WI38 (cell line): ENCODE measurements at regions not wholly inside any gene's neighbourhood (a gene's known extent, or its start where the extent isn't known, plus 50 kb on each side); places are given as distances from the start of the nearest gene placed in this dataset.

Source experiments
- H3K4me3 ChIP-seq: 2 replicates; pipeline ENCODE4 v1.5.1; 2011; ENCODE audit warnings: low read depth, mild to moderate bottlenecking, control low read depth, low read length
- TF ChIP-seq, protein P1 (sequence below): IDR thresholded peaks from 2 replicates; pipeline ENCODE4 v1.5.1; 2012; ENCODE audit warnings: low read depth, mild to moderate bottlenecking, control low read depth, low read length

DNA sequence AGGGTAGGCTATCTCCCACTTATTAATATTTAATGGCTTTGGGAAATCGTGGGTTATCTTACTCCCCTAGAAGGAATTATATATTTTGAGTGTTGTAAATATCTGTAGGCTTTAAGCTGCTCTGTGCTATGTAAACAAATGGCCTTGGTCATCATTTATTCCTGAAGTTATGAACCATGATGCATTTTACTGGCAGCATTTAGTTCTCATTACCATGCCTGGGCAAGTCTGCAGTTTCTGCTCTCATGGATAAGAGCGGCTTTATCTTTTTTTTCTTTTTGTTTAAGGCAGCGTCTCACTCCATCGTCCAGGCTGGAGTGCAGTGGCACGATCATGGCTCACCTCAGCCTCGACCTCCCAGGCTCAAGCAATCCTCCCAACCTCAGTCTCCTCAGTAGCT is 156.1 kb downstream of the IRS2 start:
- no peak overlapping the region for H3K4me3 ChIP-seq
- TF ChIP-seq, protein P1, sequence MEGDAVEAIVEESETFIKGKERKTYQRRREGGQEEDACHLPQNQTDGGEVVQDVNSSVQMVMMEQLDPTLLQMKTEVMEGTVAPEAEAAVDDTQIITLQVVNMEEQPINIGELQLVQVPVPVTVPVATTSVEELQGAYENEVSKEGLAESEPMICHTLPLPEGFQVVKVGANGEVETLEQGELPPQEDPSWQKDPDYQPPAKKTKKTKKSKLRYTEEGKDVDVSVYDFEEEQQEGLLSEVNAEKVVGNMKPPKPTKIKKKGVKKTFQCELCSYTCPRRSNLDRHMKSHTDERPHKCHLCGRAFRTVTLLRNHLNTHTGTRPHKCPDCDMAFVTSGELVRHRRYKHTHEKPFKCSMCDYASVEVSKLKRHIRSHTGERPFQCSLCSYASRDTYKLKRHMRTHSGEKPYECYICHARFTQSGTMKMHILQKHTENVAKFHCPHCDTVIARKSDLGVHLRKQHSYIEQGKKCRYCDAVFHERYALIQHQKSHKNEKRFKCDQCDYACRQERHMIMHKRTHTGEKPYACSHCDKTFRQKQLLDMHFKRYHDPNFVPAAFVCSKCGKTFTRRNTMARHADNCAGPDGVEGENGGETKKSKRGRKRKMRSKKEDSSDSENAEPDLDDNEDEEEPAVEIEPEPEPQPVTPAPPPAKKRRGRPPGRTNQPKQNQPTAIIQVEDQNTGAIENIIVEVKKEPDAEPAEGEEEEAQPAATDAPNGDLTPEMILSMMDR: no peak

DNA sequence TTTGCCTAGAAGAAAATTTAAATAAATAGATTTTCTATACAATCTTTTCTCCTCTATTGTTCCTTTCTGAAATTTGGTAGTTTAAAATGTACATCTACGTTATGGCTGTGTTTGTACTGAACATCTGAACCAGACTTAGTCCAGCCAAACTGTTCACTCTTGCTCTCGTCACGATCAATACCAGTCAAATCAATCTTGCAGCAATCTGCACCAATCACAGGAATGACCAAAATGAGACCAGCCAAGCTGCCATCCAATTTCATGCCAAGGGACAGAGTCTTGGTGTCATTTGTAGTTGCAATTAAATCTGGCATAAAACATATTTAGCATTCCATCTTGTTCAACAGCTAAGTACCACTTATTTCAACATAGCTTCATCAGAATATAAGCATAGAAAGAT is 156.6 kb downstream of the IRS2 start:
- no peak overlapping the region for H3K4me3 ChIP-seq
- TF ChIP-seq, protein P1: no peak

DNA sequence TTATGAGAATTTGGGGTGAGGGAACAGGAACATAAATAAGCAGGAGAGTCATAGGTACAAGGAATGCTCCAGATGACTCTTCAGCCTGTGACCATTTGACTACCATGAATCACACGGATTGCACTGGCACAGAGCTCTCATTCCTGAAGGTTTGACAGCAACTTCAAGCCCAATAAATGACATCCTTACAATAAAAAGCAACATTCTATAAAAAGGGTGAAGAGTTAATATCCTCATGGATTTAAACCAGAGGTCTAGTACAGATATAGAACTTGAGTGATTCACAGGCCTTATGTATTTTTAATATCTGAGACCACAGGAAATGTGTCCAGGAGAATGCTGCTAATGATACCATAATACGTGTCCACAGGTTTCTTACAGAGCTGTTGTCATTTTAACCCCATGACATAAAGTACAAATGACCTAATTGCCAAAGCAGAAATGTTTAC is 158.1 kb downstream of the IRS2 start:
- TF ChIP-seq, protein P1: no peak

DNA sequence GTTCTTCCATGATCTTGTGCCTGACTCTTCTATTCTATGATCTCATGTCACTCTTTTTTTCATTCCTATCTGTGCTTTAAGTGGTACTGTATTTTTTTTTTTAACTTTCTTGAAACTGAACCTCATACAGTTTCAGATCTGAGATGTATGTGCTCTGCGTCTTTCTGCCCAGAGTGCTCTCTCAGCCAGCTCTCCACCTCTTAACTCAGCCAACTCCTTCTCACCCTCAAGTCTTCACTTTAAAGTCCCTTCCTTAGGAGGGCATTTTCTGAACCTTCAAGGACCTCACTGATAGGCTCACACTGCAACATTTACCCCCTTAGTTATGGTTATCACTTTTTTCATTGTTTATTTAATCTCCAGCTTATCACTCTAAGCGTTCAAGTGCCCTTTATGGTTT is 158.7 kb downstream of the IRS2 start:
- TF ChIP-seq, protein P1: no peak
- H3K4me3 ChIP-seq: no peak overlapping the region

More for the DNA sequence above, 158.1 kb downstream of the IRS2 start:
- no peak overlapping the region for H3K4me3 ChIP-seq

DNA sequence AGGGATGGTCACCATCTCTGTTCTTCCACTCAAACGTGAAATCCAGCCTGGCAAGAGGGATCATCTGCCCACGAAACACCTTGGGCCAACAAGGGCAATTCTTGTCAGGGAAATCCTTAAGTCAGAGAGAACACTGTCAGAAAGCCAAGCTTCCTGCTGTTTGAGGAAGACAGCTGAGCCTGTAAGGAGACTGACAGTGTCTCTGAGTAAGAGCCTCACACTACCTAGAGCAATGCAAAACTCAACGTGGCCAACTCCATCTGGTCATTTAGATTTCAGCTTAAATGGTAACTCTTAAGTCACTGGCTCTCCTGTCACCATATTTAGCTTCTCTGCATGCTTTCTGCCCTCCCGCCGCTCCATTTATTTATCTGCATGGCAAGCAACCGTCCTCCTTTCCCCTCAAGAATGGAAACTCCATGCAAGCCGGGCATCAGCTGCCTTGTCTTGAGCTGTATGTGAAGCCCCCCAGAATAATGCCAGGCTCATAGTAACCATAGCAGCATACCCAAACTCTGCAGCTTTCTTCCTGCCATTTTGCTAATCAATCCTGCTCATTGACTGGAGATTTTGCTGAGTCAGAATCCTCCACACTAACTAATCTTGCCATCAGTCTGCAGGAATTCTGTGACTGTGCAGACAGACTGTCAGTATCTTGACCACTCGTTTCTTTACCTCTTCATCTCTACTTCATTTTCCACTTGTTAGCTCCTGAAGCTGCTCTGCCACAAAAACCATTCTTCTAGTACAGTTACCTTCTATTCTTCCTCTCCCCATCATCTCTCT is 159.8 kb downstream of the IRS2 start:
- no peak overlapping the region for H3K4me3 ChIP-seq
- TF ChIP-seq, protein P1: no peak

DNA sequence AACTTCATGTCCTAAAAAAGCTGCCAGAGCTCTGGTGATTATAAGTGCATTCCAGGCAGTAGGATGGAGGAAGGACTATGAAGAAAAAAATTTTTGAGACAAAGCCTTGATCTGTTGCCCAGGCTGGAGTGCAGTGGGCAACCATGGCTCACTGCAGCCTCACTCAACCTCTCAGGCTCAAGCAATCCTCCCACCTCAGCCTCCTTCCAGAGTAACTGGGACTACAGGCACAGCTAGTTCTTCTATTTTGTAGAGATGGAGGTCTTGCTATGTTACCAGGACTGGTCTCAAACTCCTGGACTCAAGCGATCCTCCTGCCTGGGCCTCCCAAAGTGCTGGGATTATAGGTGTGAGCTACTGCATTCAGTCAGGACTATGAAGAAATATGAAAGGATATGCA is 161.2 kb downstream of the IRS2 start:
- no peak overlapping the region for H3K4me3 ChIP-seq
- TF ChIP-seq, protein P1: no peak

DNA sequence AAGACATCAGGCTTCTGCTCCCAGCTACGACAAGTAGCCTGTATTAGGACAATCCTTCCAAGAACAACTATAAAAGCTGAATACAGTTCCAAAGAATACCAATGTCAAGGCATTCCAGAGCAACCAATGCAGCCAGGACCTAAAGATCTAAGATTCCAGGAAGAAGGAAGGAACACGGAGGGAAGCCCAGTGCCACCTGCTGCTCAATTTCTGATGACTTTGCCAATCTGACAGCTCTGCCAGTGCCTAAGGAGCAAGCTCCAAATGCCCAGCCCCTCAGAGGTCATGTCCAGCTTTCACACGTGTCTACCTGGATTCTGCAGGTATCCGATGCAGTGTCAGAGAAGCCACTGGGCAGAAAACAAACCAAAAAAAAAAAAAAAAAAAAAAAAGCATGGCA is 164.4 kb downstream of the IRS2 start:
- no peak overlapping the region for H3K4me3 ChIP-seq
- TF ChIP-seq, protein P1: no peak
